ENCODE measurements at regions not wholly inside any gene's neighbourhood (a gene's known extent, or its start where the extent isn't known, plus 50 kb on each side); places are given as distances from the start of the nearest gene placed in this dataset.

DNA sequence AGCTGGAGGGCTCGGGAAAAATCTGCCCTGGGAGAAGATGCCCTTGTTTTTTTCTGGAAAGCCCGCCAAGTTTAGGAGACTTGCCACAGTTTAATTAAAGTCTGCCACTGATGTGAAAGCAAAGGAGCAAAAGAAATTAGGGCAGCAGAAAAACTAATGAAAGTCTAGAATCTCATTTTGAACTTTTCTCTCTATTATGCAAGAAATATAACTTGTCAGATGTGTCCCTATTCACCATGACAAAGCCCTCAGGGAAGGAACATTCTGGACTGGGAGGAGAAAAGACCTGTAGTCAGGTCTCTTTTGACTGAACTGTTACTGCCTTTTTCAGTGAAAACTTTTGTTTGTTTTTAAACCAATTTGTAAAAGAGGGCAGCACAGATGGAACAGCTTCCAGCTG, 715.5 kb downstream of the SORCS3 start:
- H3K36me3 ChIP-seq: no peaks in the 10 kb centered on the region
- H3K9me3 ChIP-seq: peaks cover 0 to 6% of the 10 kb centered on the region in 2 donors
- no peak for DNase-seq (ENCODE audit: low spot score)
- H3K27me3 ChIP-seq: no peaks in the 10 kb centered on the region
- TF ChIP-seq, protein P1, sequence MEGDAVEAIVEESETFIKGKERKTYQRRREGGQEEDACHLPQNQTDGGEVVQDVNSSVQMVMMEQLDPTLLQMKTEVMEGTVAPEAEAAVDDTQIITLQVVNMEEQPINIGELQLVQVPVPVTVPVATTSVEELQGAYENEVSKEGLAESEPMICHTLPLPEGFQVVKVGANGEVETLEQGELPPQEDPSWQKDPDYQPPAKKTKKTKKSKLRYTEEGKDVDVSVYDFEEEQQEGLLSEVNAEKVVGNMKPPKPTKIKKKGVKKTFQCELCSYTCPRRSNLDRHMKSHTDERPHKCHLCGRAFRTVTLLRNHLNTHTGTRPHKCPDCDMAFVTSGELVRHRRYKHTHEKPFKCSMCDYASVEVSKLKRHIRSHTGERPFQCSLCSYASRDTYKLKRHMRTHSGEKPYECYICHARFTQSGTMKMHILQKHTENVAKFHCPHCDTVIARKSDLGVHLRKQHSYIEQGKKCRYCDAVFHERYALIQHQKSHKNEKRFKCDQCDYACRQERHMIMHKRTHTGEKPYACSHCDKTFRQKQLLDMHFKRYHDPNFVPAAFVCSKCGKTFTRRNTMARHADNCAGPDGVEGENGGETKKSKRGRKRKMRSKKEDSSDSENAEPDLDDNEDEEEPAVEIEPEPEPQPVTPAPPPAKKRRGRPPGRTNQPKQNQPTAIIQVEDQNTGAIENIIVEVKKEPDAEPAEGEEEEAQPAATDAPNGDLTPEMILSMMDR (IDR thresholded peaks at IDR 0.05): no peak
- no peak overlapping the region for H3K27ac ChIP-seq
- H3K4me1 ChIP-seq: no peaks in the 10 kb centered on the region
- H3K4me3 ChIP-seq: no peak overlapping the region

DNA sequence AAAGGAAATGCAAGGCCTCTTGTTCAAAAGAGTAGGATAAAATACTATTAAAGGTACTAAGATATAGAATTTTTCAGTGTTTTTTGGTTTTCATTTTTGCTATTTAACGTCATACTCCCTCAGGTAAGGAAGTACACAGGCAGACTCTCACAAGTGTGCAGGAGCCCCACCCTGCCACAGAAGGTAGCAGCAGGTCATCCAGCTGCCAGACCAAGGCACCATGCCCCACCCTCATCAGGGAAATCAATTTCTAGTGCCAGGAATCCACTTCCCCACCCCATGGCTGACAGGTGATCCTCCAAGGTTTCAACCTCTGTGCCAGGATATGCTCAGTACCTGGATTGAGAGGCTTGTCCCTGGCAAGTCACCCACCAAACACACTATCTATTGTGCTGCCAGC, 712.9 kb downstream of the SORCS3 start:
- Histone ChIP-seq H3K4me3 (no peak overlapping the region), H3K27me3 (no peaks in the 10 kb centered on the region), H3K27ac (no peak overlapping the region), H3K4me1 (no peaks in the 10 kb centered on the region), H3K9me3 (no peaks in the 10 kb centered on the region), H3K36me3 (no peaks in the 10 kb centered on the region)
- TF ChIP-seq, protein P1 (IDR thresholded peaks at IDR 0.05): no peak
- no peak for DNase-seq (ENCODE audit: low spot score)

DNA sequence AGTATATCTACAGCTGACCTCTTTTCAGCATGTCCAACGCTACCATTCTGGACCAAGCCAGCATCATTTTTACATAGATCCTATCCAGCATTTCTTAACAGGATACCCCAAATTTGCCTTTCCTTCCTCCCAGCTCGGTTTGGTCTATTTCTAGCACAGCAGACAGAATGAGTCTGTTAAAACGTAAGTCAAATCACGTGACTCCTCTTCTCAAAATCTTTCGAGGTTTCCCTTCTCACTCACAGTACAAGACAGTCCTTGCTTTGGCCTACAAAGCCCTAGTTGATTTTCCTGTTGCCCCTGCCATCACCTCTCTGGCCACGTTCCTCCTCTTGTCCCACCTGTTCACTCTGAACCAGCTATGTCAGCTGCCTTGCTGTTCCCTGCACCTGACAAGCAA, 711.7 kb downstream of the SORCS3 start:
- no peaks in the 10 kb centered on the region for H3K4me1 ChIP-seq
- no peaks in the 10 kb centered on the region for H3K27me3 ChIP-seq
- DNase-seq (ENCODE audit: low spot score): no peak
- H3K4me3 ChIP-seq: no peak overlapping the region
- TF ChIP-seq, protein P1 (IDR thresholded peaks at IDR 0.05): no peak
- no peaks in the 10 kb centered on the region for H3K36me3 ChIP-seq
- H3K9me3 ChIP-seq: no peaks in the 10 kb centered on the region
- H3K27ac ChIP-seq: no peak overlapping the region

DNA sequence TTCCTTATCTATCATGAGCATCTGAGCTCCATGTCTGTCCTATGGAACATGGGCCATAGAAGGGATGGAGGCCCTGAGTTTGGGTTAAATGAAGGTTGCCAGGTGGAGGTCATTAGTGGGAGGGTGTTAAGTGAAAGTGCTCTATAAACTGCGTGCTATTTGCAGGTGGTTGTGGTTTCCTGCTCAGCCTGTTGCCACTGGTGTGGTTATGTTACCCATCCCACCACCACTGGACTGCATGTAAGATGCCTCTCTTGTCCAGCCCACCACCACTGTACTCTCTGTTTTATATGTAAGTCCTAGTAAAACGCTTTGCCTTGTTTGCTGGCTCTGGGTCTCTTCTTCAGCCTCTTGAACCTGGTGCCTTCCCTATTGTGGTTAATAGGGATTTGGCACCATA, 711.2 kb downstream of the SORCS3 start:
- Histone ChIP-seq H3K4me3 (no peak overlapping the region), H3K27ac (no peak overlapping the region), H3K9me3 (no peaks in the 10 kb centered on the region), H3K36me3 (no peaks in the 10 kb centered on the region), H3K4me1 (no peaks in the 10 kb centered on the region), H3K27me3 (no peaks in the 10 kb centered on the region)
- TF ChIP-seq, protein P1 (IDR thresholded peaks at IDR 0.05): no peak
- no peak for DNase-seq (ENCODE audit: low spot score)

DNA sequence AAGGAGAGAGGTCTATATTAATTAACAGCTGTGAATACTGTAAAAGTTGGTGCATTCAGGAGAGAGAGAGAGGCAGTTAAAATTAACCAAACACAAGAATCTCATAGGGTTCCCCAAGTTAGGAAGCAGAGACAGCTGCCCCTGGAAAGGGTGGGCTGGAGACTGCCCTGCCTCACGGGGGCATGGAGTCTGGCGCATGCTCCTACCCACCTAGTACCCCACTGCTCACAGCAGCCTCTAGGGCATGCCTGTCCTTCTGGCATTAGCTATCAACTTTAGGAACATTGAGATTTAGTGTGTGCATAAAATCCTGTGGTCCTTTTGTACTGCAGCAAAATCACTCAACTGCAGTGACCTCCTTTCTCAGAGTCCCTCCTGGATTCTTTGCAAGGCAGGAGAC, 710.1 kb downstream of the SORCS3 start:
- Histone ChIP-seq H3K9me3 (no peaks in the 10 kb centered on the region), H3K27ac (no peak overlapping the region), H3K36me3 (no peaks in the 10 kb centered on the region), H3K27me3 (no peaks in the 10 kb centered on the region), H3K4me3 (no peak overlapping the region), H3K4me1 (no peaks in the 10 kb centered on the region)
- TF ChIP-seq, protein P1 (IDR thresholded peaks at IDR 0.05): no peak
- no peak for DNase-seq (ENCODE audit: low spot score)

DNA sequence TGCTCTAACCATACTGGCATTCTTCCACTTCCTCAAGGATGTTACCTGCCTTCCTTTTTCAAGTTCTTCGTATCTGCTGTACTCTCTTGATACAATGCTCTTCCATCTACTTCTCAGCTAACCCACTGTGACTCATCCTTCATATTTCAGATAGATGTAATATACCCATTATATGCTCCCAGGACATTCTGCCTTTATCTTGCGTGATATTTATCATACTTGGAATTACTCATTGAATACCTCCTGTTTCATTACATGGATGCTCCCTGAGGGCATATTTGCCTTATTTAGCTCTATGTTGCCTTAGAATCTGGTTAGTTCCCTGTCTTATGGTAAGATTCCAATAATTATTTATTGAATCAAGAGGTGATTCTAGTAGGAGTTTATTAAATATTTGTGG, 706.4 kb downstream of the SORCS3 start:
- H3K4me3 ChIP-seq: no peak overlapping the region
- no peak for DNase-seq (ENCODE audit: low spot score)
- TF ChIP-seq, protein P1 (IDR thresholded peaks at IDR 0.05): no peak
- no peaks in the 10 kb centered on the region for H3K27me3 ChIP-seq
- H3K27ac ChIP-seq: no peak overlapping the region
- H3K4me1 ChIP-seq: no peaks in the 10 kb centered on the region
- no peaks in the 10 kb centered on the region for H3K9me3 ChIP-seq
- H3K36me3 ChIP-seq: no peaks in the 10 kb centered on the region

All from right atrium auricular region (tissue), 2 donors.